ENCODE measurements at regions not wholly inside any gene's neighbourhood (a gene's known extent, or its start where the extent isn't known, plus 50 kb on each side); places are given as distances from the start of the nearest gene placed in this dataset.

- Histone ChIP-seq H3K79me2 (ENCODE audit: control insufficient read depth, low read length) (no peaks in the 10 kb centered on the region), H3K27ac (ENCODE audit: low read depth, low read length) (no peak overlapping the region), H3K4me3 (ENCODE audit: low read length) (no peak overlapping the region), H3F3A (ENCODE audit: control insufficient read depth, insufficient read depth) (no peaks in the 10 kb centered on the region), H3K9me3 (ENCODE audit: control insufficient read depth, insufficient read depth, low read length) (no peaks in the 10 kb centered on the region), H3K9me2 (replicated peaks; ENCODE audit: control insufficient read depth, low read length) (no peaks in the 10 kb centered on the region), H4K20me1 (ENCODE audit: control insufficient read depth, insufficient read depth, low read depth, low read length) (no peaks in the 10 kb centered on the region), H3K4me1 (ENCODE audit: control insufficient read depth, low read length) (no peaks in the 10 kb centered on the region), H3K36me3 (ENCODE audit: control insufficient read depth, low read length) (no peaks in the 10 kb centered on the region), H3K27me3 (ENCODE audit: control insufficient read depth, low read length) (no peaks in the 10 kb centered on the region), H3K4me2 (ENCODE audit: low read length) (no peak overlapping the region)
- TF ChIP-seq CTCF (IDR thresholded peaks at IDR 0.05; ENCODE audit: low read depth, low read length, poor library complexity, severe bottlenecking): no peak
- TF ChIP-seq EZH2phosphoT487 (IDR thresholded peaks at IDR 0.05; ENCODE audit: borderline replicate concordance, low read length): no peak
These were observed 719.5 kb upstream of the SLIT2 start for GRCh38 chr4:19531906-19532848.

- H3K4me1 ChIP-seq (ENCODE audit: control insufficient read depth, low read length): no peaks in the 10 kb centered on the region
- no peaks in the 10 kb centered on the region for H4K20me1 ChIP-seq (ENCODE audit: control insufficient read depth, insufficient read depth, low read depth, low read length)
- H3K4me3 ChIP-seq (ENCODE audit: low read length): no peak overlapping the region
- peaks cover 5% of the 10 kb centered on the region; the same call in 1 of the 2 replicates for H3K9me3 ChIP-seq (ENCODE audit: control insufficient read depth, insufficient read depth, low read length)
- TF ChIP-seq EZH2phosphoT487 (IDR thresholded peaks at IDR 0.05; ENCODE audit: borderline replicate concordance, low read length): no peak
- TF ChIP-seq CTCF (IDR thresholded peaks at IDR 0.05; ENCODE audit: low read depth, low read length, poor library complexity, severe bottlenecking): no peak
- no peak overlapping the region for H3K27ac ChIP-seq (ENCODE audit: low read depth, low read length)
- no peaks in the 10 kb centered on the region for H3K27me3 ChIP-seq (ENCODE audit: control insufficient read depth, low read length)
- no peak overlapping the region for H3K4me2 ChIP-seq (ENCODE audit: low read length)
- H3F3A ChIP-seq (ENCODE audit: control insufficient read depth, insufficient read depth): peaks cover 2% of the 10 kb centered on the region; the same call in 1 of the 2 replicates
- no peaks in the 10 kb centered on the region for H3K79me2 ChIP-seq (ENCODE audit: control insufficient read depth, low read length)
- no peaks in the 10 kb centered on the region for H3K9me2 ChIP-seq (replicated peaks; ENCODE audit: control insufficient read depth, low read length)
- no peaks in the 10 kb centered on the region for H3K36me3 ChIP-seq (ENCODE audit: control insufficient read depth, low read length)
These were observed 727.7 kb upstream of the SLIT2 start for GRCh38 chr4:19523964-19524363.

GRCh38 chr4:19522966-19523365, 728.7 kb upstream of the SLIT2 start:
- Histone ChIP-seq H3K27ac (ENCODE audit: low read depth, low read length) (no peak overlapping the region), H4K20me1 (ENCODE audit: control insufficient read depth, insufficient read depth, low read depth, low read length) (no peaks in the 10 kb centered on the region), H3F3A (ENCODE audit: control insufficient read depth, insufficient read depth) (peaks cover 2% of the 10 kb centered on the region; the same call in 1 of the 2 replicates), H3K79me2 (ENCODE audit: control insufficient read depth, low read length) (no peaks in the 10 kb centered on the region), H3K4me2 (ENCODE audit: low read length) (no peak overlapping the region), H3K4me1 (ENCODE audit: control insufficient read depth, low read length) (no peaks in the 10 kb centered on the region), H3K27me3 (ENCODE audit: control insufficient read depth, low read length) (no peaks in the 10 kb centered on the region), H3K4me3 (ENCODE audit: low read length) (no peak overlapping the region), H3K9me3 (ENCODE audit: control insufficient read depth, insufficient read depth, low read length) (peaks cover 6% of the 10 kb centered on the region; the same call in 1 of the 2 replicates), H3K36me3 (ENCODE audit: control insufficient read depth, low read length) (no peaks in the 10 kb centered on the region), H3K9me2 (replicated peaks; ENCODE audit: control insufficient read depth, low read length) (no peaks in the 10 kb centered on the region)
- TF ChIP-seq EZH2phosphoT487 (IDR thresholded peaks at IDR 0.05; ENCODE audit: borderline replicate concordance, low read length) (no peak), CTCF (IDR thresholded peaks at IDR 0.05; ENCODE audit: low read depth, low read length, poor library complexity, severe bottlenecking) (no peak)

All from DOHH2 (cell line).